ENCODE measurements at regions not wholly inside any gene's neighbourhood (a gene's known extent, or its start where the extent isn't known, plus 50 kb on each side); places are given as distances from the start of the nearest gene placed in this dataset.

GRCh38 chr9:16128003-16128402 is 575.2 kb downstream of the CCDC171 start:
- DNase-seq (ENCODE audit: low read depth in 2 of 2, low spot score in 1 of 2), result no peak

- no peak for DNase-seq (ENCODE audit: low read depth in 2 of 2, low spot score in 1 of 2)
Observed at GRCh38 chr9:16131264-16131663, 578.4 kb downstream of the CCDC171 start.

- DNase-seq (ENCODE audit: low read depth in 2 of 2, low spot score in 1 of 2), result no peak
Observed at GRCh38 chr9:16132513-16132912, 579.7 kb downstream of the CCDC171 start.

- DNase-seq (ENCODE audit: low read depth in 2 of 2, low spot score in 1 of 2), result no peak
Observed at GRCh38 chr9:16133032-16133431, 580.2 kb downstream of the CCDC171 start.

- DNase-seq (ENCODE audit: low read depth in 2 of 2, low spot score in 1 of 2), result no peak
Observed at GRCh38 chr9:16133556-16134227, 580.8 kb downstream of the CCDC171 start.

GRCh38 chr9:16134351-16134750 is 581.5 kb downstream of the CCDC171 start:
- no peak for DNase-seq (ENCODE audit: low read depth in 2 of 2, low spot score in 1 of 2)

GRCh38 chr9:16135968-16136367 is 583.1 kb downstream of the CCDC171 start:
- no peak for DNase-seq (ENCODE audit: low read depth in 2 of 2, low spot score in 1 of 2)

- DNase-seq (ENCODE audit: low read depth in 2 of 2, low spot score in 1 of 2), result no peak
Observed at GRCh38 chr9:16136451-16136850, 583.6 kb downstream of the CCDC171 start.

- no peak for DNase-seq (ENCODE audit: low read depth in 2 of 2, low spot score in 1 of 2)
Observed at GRCh38 chr9:16136961-16137360, 584.1 kb downstream of the CCDC171 start.

GRCh38 chr9:16138561-16139491 is 586.0 kb downstream of the CCDC171 start:
- DNase-seq (ENCODE audit: low read depth in 2 of 2, low spot score in 1 of 2), result no peak

- no peak for DNase-seq (ENCODE audit: low read depth in 2 of 2, low spot score in 1 of 2)
Observed at GRCh38 chr9:16139774-16140173, 586.9 kb downstream of the CCDC171 start.

GRCh38 chr9:16143310-16143709 is 590.5 kb downstream of the CCDC171 start:
- no peak for DNase-seq (ENCODE audit: low read depth in 2 of 2, low spot score in 1 of 2)

GRCh38 chr9:16143947-16144890 is 591.4 kb downstream of the CCDC171 start:
- DNase-seq (ENCODE audit: low read depth in 2 of 2, low spot score in 1 of 2), result no peak

- no peak for DNase-seq (ENCODE audit: low read depth in 2 of 2, low spot score in 1 of 2)
Observed at GRCh38 chr9:16145196-16145950, 592.5 kb downstream of the CCDC171 start.

- no peak for DNase-seq (ENCODE audit: low read depth in 2 of 2, low spot score in 1 of 2)
Observed at GRCh38 chr9:16147726-16148125, 594.9 kb downstream of the CCDC171 start.

GRCh38 chr9:16150501-16150900 is 597.7 kb downstream of the CCDC171 start:
- DNase-seq (ENCODE audit: low read depth in 2 of 2, low spot score in 1 of 2), result no peak

GRCh38 chr9:16150938-16151650 is 598.3 kb downstream of the CCDC171 start:
- no peak for DNase-seq (ENCODE audit: low read depth in 2 of 2, low spot score in 1 of 2)

GRCh38 chr9:16152276-16153101 is 599.6 kb downstream of the CCDC171 start:
- no peak for DNase-seq (ENCODE audit: low read depth in 2 of 2, low spot score in 1 of 2)

- DNase-seq (ENCODE audit: low read depth in 2 of 2, low spot score in 1 of 2), result no peak
Observed at GRCh38 chr9:16153221-16153620, 600.4 kb downstream of the CCDC171 start.

Data from stimulated activated CD8-positive, alpha-beta memory T cell treated with anti-CD3 and anti-CD28 coated beads, Interleukin-4, amount 100 ng/mL, for 1 hour (primary cell).